ENCODE measurements at regions not wholly inside any gene's neighbourhood (a gene's known extent, or its start where the extent isn't known, plus 50 kb on each side); places are given as distances from the start of the nearest gene placed in this dataset.

DNA sequence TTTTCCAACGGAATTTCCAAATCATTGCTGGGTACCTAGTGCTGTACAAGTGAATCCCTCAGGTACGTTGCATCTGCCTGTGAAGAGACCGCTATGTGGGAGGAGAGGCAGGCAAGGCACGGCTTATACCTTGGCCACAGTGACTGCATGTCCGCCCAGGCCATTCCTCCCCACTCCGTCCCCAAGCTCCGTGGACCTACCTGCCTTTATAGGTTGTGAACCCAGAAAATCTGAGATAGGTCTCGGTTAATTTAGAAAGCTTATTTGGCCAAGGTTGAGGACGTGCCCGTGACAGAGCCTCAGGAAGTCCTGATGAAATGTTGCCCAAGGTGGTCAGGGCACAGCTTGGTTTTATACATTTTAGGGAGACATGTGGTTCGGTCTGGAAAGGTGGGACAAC lies 218.5 kb upstream of the TSHZ3 start:
- no peak for DNase-seq

DNA sequence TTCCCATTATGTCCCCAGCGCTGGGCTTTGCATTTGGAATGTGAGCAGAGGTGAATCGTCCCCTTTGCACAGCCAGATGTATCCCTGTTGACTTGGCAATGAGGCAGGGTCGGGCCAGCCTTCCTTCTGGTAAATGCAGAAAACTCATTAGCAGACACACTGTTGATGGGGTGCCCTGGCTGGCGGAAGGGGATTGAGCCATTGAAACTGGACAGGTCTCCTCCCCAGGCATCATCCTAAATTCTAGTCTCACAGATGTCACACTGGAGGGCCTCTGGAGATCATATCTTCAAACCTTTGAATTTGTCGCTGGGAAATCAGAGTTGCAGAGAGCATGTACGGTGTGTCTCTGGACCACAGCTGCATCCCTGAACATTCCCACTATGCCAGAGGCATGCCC lies 219.5 kb upstream of the TSHZ3 start:
- no peak for DNase-seq

DNA sequence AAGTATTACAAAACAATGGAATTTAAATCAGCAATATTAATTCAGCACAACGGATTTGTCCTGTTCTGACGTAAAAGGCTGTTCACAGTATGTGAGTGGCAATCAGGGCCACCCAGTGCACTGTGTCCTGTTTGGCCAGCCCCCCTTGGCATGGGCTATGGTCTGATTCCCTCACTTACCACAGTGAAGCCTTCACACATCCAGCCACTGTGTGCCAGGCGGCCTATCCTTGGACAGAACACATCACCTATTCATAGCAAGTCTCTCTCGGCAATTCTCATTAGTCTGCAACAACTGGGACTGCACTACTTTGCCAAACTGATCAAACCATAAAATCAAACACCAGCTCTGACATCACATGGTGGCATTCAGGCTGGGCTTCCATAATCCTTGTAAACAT lies 221.5 kb upstream of the TSHZ3 start:
- DNase-seq, result no peak

DNA sequence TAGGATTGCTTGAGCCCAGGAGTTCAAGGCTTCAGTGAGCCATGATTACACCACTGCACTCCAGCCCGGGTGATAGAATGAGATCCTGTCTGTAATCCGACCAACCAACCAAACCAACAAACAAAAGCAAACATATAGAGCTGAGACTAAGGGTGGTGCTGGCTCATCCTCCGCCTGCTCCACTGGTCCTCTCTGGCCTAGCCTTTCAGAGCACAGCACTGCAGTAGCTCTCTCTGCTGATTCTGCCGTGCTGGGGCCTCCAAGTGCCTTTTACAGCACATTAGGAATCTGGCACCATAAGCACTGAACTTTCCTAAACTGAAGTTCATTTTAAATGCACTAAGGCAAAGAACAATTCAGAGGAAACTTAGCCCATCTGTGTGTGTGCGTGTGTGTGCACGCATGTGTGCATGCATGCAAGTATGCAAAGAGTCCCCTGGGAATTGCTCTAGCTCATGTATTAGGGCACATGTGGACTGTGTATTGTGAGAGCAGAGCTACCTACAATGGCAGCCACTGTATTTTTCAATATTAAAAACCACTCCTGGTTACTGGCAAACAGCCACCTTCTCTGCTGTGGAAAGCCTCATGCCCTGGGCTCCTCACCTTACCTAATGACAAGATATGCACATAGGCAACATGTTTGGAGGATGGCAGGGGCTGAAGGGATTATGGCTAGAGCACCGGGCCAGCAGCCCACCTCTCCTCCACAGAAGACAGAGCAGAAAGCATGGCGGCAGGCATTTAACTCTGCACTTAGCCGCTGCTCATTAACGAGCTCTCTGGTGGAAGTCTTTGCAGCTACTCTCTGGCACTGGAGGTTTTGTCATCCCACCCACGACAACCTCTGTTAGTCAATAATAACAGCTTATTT lies 223.1 kb upstream of the TSHZ3 start:
- no peak for DNase-seq

DNA sequence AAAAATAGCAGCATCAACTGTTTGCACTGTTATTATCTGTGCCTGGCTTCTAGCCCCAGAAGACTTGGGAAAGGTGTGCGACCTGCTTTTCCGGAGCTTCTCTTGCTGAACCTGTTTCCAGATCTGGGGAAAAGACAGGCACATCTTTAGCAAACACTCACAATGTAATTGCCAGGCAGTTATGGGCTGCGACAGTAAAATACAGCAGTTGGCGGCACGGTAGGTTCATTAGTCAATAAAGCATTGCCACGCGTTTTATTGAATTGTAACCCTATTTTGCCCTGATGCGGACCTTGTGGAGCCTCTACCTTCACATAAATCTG lies 223.7 kb upstream of the TSHZ3 start:
- DNase-seq, result no peak

DNA sequence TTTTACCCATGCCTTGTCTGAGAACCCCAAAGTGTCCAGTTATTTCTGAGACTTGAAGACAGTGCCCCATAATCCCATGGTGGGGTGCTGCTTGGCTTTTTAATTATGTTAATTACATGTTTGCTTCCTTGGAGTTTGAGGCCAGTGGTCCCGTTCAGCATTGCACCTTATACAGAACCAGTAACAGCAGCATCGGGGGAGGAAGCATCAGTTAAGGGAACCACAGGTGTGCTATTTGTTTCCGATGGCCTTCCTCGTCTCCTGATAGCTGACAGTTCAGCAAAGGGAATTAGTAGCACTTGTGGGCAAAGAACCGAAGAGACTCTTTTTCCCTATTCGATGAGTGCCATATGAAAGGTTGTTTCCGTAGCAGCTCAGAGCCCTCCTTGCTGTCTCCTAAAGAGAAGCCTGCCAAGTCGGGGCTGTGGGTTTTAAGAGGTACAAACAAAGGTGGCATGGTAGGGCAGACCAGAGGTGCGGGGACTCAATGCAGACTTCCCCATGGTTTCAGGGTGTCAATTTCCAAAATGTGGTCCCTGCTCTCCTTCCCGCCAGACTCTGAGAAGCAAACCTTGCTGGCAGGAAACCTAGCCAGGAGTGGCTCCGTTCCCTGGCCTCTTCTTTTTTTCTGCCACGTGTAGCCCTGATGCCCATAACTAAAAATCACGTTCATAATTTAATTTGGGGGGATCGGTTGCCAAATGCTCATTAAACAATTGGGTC lies 225.2 kb upstream of the TSHZ3 start:
- no peak for DNase-seq

DNA sequence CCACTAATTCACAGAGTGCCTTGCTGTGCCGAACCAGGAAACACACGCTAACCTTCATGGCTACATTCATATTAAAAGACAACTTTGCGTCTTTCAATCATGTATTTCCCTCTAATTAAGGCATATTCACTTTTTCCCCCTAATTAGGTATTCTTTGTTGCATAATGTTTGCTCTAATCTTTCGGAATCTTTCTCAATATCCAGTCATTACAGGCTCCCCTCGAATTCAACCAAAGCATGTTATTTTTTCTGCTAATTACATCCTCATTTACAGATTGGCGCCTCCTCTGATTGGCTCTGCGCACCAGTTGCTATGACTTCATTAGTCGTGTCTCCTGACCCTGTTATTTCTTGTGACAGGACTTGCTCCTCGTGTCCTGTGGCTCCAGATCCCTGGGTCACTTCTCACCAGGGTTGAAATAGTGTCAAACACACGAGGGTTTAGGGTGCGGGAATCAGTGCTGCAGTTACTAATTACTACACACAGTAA lies 226.7 kb upstream of the TSHZ3 start:
- DNase-seq, result no peak

DNA sequence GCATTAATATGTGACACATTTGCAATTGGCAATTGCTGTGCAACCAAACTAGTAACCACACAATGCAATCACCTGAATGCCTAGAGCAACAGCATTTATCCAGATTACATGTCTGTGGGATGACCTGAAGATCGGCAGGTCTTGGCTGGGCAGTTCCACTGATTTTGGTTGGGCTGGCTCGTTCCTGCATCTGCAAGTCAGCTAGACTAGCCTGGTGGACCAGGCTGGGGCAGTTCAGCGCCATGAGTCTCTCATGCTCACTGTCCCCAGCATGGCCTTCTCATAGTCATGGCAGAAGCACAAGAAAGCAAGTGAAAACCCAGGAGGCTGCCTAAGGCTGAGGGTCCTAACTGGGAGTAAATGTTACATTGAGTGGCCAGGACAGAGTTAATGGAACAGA lies 229.1 kb upstream of the TSHZ3 start:
- no peak for DNase-seq

DNA sequence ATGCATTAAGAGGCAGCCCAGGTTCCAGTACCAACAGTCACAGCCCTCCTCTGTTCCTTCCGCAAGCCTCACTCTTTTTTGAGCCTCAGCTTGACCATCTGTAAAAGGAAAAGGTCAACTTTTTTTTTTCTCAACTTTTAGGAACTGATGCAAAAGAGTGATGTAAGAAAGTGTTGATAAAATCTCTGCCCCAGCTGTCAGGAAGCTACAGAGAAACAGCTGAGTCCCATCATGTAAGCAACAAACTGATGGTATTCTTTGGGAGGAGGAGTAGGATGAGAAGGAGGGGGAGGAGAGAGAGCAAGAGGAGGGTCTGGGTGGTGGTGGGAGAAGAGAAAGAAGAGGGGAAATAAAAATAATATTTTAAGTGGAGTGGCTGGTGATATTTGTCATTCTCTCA lies 233.9 kb upstream of the TSHZ3 start:
- DNase-seq, result no peak

DNA sequence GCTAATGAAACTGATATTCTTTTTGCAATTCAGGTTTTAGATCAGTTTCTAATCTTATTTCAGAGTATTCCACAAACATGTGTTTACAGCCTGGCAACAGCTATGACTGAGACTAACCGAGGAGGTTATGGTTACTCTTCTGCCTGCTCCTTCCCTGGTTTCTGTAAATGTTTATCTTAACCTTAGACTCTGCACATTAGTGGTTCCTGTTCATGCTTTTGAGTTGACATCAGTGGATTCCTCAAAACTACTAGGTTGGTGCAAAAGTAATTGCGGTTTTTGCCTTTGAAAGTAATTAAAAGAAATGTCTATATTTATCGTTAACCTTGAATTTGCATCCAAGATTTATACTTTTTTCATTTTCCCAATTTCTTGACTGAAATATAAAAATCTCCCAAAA lies 237.0 kb upstream of the TSHZ3 start:
- no peak for DNase-seq

DNA sequence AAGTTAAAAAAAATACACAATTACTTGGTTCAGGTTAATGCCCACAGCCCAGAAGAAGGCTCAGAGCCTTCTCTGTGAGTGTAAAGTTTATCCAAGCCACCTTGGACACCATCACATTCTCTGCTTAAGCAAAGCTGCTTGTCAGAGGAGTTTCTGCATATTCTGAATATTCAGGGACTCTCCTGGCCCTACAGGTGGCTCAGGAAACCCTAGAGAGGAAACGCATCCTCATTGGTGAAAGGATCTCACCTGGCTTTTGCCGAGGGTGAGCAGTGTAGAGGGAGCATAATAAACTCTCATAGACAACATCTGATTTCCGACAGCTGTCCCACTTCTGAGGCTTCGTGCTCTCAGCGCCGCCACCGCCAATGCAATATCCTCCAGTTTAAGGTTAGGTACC lies 239.9 kb upstream of the TSHZ3 start:
- DNase-seq, result no peak

DNA sequence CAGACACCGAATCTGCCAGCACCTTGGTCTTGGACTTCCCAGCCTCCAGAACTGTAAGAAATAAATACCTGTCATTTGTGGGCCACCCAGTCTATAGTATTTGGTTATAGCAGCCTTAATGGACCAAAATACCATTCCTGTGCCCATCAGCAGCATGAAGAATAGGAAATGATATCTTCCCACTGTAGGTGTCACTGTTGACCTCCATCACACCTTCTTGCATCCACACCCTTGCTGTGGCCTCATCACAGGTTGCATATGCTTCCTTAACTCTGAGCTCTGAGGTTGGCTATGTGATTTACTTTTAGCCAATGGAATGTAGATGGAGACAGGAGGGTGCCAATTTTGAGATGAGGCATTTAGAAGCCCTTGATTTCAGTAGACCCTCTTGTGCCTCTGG lies 242.0 kb upstream of the TSHZ3 start:
- no peak for DNase-seq

DNA sequence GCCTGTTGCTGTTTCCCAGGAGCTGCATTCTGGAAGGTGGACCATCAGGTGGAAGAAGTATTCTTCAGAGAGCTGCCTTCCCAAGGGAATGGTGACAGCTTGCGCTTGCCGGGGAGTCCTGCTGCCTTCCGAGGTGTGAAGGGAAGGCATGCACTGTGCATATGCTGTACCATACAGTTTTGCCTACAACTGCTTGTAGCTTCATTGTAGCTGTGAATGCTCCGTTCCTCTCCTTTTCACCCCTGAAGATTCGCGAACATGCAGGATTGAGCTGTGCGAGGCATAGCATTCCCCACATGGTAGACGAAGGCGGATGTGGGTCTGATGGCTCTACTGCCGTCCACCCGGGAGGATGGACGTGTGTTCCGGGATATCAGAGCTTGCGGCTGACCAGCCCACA lies 243.2 kb upstream of the TSHZ3 start:
- no peak for DNase-seq

DNA sequence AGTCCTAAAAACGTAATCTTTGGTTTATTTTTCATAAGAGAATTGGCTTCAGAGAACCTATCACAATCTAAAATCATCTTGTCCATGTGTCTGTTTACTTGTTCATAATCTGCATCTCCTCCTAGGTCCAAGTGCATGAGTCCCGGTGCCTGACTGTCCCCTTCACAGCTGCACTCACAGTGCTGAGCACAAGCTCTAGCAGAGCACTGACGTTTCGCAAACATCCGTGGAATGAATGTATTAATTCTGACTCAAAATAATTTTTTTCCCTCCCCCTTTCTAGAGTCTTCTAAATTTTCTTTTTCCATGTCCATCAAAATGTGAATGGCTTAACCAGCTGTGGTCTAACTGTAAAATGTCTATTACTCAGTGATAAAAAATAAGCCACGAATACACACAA lies 245.5 kb upstream of the TSHZ3 start:
- no peak for DNase-seq

DNA sequence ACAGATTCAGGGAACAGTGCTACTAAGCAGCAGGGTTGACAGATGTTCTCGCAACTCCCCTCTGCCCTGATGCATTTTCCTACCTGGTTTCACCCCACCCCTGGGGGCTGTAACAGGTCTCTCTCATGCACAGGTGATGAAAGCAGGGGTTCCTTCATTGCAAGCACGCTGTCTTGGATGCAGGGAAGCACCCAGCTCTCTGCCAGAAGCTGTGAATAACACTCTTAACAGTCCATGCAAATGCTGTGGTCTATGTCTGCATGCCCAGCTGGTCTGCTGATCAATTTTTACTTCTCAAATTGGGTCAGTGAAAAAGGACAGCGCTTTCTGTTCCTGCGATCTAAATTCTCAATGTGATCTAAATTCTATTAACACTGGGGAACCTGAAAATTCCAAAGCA lies 246.3 kb upstream of the TSHZ3 start:
- DNase-seq, result no peak

DNA sequence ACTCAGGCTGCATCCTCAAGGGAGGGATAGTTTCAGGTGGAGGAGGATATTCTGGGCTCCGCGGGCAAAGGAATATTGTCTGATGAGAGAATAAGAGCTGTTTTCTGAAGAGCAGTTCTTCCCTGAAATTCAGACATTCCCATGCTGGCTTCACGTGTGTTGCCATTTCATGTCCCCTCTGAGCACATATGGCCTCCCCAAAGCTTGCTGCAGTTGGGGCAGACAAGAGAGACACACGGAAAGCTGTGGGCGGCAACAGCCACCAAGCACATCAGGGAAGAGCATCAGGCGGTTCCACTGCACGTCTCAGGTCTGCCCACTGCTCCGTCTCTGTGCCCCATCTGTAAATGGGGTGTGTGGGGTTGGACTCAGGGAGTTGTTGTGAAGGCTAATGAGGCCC lies 247.5 kb upstream of the TSHZ3 start:
- no peak for DNase-seq

DNA sequence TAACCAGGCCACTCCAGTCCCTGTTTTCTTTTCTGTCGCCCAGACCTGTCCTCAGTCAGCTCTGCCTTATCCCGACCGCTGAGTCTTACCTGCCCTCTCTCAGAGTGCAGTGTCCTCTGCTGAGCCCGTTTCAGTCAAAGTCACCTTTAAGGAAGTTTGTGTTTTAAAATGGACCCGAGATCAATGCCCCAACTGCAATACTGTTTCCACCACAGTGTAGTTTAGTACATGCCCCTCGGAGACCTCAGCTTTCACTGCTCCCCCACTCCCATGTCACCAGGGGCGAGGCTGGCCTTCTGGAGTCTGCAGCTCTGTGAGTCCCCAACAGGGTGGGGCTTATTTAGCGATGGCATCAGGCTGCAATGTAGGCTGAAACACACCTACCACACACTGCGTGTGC lies 248.4 kb upstream of the TSHZ3 start:
- no peak for DNase-seq

DNA sequence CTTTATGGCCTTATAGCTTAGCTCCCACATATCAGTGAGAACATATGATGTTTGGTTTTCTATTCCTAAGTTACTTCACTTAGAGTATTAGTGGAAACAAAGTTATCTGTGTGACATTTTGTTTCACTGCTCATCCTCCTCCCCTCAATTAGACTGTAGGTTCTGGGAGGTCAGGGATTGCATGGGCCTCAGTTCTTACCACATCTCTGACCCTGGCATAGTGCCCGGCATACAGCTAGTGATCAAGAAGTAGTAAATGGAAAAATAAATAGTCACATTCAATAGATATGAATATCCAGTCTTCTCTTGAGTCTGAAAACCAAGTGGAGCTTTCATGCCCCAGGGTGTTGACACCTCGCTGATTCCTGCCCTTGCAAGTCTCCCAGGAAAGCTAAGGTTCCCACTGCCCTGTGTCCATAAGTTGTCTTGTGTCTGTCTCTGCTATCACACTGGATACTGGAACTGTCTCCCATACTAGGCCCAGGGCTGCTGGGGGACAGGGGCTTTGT lies 249.5 kb upstream of the TSHZ3 start:
- DNase-seq, result no peak

DNA sequence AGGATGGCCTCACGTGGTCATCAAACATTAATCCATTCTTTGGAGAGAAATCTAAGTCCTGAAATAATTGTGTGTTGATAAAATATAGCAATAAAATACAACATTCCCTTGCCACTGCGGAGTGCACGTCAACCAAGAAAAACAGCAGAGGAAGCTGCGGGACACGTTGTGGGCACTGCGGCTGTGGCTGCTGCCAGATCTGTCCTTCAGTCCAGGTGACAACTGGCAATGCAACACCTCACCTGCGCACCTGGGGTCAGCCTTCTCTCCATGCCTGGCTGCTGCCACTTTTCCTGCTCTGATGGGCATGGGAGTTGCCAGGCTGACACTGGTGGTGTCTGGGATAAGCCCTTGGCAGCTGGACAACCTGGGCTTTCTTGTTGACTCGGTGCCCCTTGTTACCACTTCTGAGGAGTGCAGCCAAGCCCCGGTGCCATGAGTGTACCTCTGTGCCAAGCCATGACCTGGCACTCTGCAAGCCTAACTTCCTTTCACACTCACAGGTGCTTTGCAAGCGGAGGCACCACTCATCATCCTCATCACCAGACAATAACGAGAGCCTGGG lies 251.6 kb upstream of the TSHZ3 start:
- no peak for DNase-seq

DNA sequence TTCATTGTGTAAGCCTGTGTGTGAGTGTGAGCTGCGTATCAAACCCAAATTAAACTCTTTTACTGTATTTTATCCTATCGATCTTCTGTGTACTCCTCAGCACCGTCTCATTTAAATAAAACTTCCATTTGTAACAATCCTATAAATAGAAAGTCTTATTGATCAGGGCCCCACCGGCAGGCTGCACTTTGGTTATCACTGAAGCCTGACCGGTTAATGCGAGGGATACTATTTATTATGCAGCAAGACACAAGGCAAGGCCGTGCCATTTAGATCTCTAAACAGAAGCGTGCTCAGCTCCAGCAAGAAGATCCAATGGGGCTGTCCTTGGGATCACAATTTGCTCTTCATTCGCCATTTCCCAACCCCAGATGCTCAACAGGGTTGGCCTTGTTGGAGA lies 252.6 kb upstream of the TSHZ3 start:
- no peak for DNase-seq

DNA sequence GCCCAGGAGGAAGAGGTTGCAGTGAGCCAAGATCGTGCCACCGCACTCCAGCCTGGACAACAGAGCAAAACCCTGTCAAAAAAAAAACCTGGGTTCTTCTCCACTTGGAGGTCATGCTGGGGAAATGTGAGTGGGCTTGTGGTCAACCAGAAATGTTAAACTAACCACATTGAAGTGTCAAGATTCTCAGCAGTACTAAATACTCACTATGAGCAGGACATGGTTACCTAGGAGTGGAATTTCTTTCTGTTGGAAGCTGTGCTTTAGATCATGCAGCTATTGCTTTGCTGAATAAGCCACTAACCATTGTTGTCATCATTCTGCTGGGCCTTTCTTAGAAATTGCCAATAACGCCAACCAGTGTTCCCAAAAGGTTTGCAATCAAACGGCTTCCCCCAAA lies 253.3 kb upstream of the TSHZ3 start:
- no peak for DNase-seq

DNA sequence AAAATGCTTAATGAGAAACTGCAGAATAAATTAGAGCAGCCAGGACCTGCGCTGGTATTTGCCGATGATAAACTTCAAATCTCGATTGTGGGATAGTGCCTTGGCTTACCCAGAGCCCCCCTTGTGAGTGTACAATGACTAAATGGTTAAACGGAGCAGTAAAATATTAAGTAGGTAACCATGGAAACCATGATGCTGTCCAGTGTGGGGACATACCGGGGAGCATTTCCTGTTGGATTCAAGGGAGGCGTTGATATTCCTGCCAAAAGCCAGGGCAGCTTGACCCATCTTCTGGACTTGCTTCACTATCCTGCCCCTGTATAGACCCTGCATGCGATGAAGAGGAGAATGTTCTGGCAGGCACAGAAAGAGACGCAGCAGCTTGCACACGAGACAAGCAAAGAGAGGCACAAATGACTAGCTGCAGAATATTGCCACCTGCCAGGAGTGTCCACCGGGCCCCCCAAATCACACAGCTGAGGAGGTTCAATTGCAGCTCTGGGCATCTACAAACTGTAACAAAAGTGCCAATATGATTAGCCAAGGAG lies 255.3 kb upstream of the TSHZ3 start:
- DNase-seq, result no peak

DNA sequence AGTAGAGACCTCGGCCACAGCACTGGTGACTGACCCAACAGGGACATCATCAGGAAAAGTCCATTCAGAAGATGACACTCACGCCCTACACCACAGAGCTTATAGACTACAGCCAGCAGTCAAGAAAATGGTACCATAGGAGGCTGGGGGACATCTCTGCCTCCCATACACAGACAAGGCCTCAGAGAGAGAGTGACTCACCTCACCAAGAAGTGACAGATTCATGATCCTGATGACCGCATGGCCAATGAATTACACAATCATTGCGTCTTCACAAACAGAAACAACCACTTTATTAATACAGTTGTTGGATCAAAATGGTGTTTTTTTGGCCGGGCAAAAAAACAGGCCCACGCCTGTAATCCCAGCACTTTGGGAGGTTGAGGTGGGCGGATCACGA lies 260.8 kb upstream of the TSHZ3 start:
- no peak for DNase-seq
